GM08714 (cell line): ENCODE measurements at regions not wholly inside any gene's neighbourhood (a gene's known extent, or its start where the extent isn't known, plus 50 kb on each side); places are given as distances from the start of the nearest gene placed in this dataset.

Experiments
- H3K4me3 ChIP-seq: fragments of 200-500 bp; sonication (Bioruptor generic); 2 replicates; pipeline ENCODE4 v1.5.1; 2014; ENCODE audit warnings: mild to moderate bottlenecking, low read length, inconsistent platforms
- ZNF274 ChIP-seq: IDR thresholded peaks from 2 replicates; pipeline ENCODE4 v1.6.1; 2012; ENCODE audit warnings: mild to moderate bottlenecking, low read depth, low read length

DNA sequence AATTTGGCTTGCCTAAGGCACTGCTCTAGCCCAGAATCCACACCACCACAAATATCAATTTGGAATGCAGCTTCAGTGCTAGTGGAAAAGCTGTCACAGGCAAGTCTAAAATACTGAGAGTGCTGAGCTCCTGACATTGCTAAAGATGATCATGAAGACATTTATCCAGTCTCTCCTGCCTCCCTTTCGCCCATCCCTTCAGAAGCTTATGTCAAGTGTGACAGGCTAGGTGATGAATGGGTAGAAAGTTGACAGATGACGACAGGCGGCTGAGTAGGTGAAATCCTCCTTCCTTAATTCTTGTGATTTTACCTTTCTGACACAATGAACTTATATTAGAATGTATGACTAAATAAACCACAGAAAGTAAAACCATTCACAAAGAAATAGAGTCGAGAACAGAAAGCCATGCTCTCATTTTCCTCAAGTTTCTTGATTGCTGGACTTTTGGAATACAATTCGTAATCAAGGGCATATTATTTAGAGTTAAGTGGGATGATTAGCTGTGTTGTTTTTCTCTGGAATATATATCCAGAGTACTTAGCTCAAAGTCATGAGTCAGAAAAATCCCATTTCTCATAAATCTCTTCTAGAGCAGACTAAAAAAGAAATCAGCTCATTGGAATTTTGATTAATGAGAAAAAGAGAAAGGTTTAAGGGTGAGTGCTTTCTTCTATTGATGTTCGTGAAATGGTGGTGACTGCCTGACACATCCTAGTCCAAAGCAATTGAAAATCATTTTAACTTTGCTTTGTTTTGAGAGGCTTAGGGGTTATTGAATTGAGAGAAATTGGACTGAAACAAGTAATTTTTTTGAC, 1228.2 kb upstream of the CITED2 start:
- no peak for TF ChIP-seq ZNF274
- H3K4me3 ChIP-seq = no peak overlapping the region

DNA sequence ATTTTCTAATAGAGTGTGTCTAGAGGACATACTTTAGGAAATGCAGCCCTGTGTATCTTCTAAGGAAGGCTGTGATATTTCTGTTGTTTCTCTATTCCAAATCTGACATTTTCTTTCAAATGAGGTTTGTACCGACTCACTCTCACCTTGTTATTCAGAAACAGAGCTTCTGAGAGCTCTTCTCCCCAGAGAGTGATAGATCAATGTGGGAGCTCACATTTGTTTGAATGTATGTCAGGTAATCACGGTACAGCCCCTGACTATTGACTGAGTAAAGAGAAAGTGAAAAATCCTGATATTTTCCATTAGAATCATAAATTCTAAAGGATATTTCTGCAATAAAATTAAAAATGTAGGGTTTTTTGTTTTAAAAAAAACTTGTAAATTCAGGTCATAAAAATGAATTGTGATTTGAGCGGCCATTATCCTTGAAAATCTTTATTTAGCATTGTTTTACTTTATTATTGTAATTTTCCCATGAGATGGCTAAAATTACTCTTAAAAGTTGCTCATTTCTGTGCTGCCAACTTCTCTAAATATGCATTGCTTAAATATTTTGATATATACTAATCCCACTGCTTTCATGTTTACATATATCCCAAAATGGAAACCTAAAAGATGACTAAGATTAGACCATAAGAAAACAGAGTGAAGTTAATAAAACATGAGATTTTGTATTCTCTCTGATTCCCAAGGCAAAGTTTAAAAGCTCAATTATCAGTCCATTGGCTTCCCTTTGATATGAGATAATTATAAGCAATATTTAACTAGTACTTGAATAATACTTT, 1226.8 kb upstream of the CITED2 start:
- TF ChIP-seq ZNF274 = no peak
- no peak overlapping the region for H3K4me3 ChIP-seq

DNA sequence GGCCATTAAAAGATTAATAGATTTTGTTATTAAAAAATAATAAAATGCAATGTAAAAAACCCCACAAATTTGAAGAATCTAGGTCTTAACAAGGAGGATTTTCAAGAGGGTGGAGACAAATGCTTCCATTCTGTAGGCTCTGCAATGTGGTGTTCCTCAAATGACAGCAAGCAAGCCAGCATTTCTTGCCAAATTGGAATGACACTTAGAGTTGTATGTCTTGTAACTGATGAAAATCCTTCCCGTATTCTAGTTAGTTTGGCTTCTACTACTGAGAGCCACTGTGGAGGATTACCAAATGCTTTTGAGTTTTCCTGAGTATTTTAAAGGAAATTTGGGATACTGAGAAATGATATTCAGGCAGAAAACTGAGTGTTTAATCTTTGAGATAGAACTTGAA, 1225.5 kb upstream of the CITED2 start:
- no peak overlapping the region for H3K4me3 ChIP-seq
- TF ChIP-seq ZNF274 = no peak

DNA sequence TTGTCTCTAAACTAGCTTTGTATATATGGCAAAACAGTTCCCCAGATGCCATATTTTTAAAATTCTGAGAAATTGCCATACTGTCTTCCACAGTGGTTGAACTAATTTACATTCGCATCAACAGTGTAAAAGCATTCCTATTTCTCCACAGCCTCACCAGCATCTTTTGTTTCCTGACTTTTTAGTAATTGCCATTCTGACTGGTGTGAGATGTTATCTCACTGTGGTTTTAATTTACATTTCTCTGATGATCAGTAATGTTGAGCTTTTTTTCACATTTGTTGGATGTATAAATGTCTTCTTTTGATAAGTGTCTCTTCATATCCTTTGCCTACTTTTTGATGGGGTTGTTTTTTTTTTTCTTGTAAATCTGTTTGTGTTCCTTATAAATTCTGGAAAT, 1222.7 kb upstream of the CITED2 start:
- no peak overlapping the region for H3K4me3 ChIP-seq
- no peak for TF ChIP-seq ZNF274

DNA sequence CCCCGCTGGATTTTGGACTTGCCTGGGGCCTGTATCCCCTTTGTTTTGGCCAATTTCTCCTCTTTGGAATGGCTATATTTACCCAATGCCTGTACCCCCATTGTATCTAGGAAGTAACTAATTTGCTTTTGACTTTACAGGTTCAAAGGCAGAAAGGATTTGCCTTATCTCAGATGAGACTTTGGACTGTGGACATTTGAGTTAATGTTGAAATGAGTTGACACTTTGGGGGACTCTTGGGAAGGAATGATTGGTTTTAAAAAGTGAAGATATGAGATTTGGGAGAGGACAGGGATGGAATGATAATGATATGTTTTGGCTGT, 1220.3 kb upstream of the CITED2 start:
- no peak overlapping the region for H3K4me3 ChIP-seq
- TF ChIP-seq ZNF274 = no peak

DNA sequence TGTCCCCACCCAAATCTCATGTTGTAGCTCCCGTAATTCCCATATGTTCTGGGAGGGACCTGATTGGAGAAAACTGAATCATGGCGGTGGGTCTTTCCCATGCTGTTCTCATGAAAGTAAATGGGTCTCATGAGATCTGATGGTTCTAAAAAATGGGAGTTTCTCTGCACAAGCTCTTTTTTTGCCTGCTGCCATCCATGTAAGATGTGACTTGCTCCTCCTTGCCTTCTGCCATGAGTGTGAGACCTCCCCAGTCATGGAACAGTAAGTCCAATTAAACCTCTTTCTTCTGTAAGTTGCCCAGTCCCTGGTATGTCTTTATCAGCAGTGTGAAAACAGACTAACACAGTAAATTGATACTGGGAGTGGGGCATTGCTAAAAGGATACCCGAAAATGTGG, 1218.4 kb upstream of the CITED2 start:
- TF ChIP-seq ZNF274 = no peak

DNA sequence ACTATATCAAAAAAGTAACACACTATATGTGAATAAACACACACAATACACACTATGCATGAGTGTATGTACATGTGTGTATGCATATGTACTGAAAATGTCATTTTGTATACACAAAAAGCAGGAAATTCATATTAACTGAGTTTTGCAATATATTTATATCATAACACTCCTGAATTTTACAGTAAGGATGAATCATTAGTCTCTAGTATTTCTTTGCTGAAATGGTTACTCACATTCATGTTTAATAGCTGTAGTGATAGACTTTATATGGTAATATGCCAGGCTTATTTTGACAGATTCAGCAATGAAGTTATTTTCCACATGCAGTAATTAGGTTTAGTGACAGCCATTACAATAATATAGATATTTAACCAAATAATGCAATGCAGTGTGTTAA, 1216.2 kb upstream of the CITED2 start:
- no peak for TF ChIP-seq ZNF274
- no peak overlapping the region for H3K4me3 ChIP-seq

More for the DNA sequence above, 1218.4 kb upstream of the CITED2 start:
- H3K4me3 ChIP-seq = no peak overlapping the region

DNA sequence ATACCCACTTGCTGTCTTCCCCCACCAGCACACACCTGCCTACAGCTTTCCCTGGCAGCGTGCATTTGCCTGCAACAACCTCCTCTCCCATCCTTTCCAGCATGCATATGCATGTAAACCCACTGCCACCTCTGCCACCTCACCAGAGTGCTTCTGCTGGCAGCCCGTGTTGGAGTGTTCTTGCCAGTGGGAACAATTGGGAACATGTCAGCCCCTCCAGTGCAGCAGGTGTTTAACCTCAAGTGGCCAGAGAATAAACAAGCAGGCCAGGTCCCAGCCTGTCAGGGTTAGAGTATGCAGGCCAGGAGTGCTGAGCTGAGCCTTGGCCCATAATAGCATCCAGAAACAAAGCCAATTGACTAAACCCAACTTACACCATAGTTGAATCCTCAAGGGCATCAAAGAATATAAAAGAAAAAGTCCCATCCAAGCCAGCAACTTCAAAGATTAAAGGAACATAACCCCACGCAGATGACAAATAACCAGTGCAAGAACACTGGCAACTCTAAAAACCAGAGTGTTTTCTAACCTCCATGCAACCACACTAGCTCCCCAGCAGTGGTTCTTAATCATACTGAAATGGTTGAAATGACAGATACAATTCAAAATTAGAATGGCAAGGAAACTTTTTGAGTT, 1212.1 kb upstream of the CITED2 start:
- no peak overlapping the region for H3K4me3 ChIP-seq
- no peak for TF ChIP-seq ZNF274

DNA sequence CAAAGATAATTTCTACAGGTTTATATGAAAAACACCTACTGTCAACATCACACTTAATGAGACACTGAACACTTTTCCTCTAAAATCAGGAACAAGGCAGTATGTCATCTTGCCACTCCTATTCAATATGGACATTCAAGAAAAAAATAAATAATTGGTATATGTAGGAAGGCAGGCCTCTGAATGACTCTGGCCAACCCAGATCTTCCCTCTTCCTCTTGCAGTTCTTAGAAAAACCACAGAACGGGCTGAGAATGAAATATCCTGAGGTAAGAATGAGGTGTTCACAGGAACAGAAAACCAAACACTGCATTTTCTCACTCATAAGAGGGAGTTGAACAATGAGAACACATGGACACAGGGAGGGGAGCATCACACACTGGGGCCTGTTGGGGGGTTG, 1207.2 kb upstream of the CITED2 start:
- TF ChIP-seq ZNF274 = no peak
- H3K4me3 ChIP-seq = no peak overlapping the region

DNA sequence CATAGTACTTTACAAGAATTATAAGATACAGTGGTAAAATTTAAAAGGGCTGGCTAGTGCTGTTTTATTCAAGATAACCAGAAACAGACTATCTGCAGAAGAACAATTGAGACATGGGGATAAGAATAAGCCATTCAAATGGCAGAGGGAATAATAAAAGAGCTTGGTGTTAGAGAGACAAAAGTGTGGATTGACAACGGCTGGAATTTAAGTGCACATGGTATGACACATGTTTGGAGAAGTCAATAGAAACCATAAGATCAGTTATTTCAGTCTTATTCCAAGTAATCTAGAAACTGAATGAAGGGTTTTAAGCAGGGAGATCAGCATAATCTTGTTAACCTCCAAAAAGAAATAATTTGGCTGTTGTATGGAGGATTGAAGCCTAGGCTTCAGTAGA, 1205.5 kb upstream of the CITED2 start:
- no peak for TF ChIP-seq ZNF274
- H3K4me3 ChIP-seq = no peak overlapping the region

DNA sequence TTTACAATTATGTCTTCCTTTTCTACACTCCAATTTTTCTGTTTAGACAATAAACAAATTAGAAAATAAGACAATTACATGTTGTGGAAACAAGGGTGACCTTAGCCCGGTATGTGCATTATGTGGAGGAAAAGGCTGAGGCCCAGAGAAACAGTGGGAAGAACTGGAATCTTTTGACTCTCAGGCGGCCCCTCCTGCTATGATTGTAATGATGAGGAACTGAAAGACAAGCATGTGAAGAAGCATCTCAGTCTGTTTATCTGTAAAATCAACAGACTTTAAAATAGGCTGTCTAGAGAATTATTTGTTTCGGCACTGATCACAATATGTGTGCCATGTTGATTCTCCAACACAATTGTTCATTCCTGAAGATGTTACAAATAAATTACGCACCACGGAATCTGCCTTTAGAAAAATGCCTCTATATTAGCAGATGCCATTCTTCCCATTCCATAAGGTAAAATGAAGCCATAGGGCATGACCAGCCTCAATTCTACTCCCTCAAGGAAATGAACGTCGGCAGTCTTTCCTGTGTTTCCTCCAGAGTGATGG, 1201.6 kb upstream of the CITED2 start:
- TF ChIP-seq ZNF274 = no peak
- no peak overlapping the region for H3K4me3 ChIP-seq

DNA sequence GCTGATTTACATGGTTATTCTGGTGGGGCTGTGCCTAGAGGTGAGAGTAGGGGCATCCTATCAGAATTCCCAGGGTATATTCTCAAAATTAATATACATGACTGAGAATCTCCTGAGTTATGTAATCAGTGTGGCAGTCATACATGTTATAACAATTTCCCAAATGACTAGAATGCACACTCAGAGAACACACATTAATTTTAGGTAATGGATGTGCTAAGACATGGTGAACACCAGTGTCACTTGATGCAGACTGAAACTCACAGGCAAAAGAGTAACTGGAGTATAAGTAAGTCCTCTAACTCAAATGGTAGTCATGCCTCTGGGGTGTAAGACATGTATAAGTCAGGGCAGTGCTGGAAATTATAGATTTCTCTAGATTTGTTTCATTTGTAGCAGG, 1198.4 kb upstream of the CITED2 start:
- no peak overlapping the region for H3K4me3 ChIP-seq
- no peak for TF ChIP-seq ZNF274

DNA sequence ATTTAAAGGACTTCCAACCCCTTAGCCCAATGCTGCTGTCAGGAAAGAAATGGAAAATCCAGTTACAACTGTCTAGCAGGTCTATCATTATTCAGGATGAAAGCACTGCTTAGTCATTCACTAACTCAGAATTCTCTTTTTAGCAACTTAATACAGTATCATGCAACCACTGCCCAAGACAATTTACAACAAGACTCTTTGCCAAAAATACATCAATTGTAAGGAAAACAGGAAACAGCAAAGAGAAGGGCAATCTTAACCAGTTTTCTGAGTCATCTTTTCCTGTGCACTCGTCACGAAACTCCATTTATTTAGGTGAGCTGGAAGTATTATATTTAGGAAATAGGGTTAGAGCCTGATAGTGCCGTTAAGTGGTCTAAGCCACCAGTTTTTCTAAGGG, 1197.7 kb upstream of the CITED2 start:
- H3K4me3 ChIP-seq = no peak overlapping the region
- TF ChIP-seq ZNF274 = no peak

DNA sequence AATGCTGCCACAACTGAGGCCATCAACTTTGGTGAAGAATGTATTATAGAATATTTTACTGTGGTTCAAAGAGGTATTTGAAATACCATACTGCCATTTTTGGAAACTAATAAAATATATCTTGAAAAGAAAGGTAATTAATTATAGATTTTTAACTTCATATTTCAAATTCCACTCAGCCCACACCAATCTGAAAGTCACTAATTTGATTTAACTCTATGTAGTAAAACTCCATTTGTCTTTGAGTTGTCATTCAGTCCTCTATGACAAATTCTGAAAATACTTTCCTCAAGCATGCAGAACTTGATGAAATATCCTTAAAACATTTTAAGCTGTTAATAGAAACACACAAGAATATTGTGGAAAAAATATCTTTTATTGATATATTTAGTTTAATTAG, 1196.7 kb upstream of the CITED2 start:
- H3K4me3 ChIP-seq = no peak overlapping the region
- TF ChIP-seq ZNF274 = no peak

DNA sequence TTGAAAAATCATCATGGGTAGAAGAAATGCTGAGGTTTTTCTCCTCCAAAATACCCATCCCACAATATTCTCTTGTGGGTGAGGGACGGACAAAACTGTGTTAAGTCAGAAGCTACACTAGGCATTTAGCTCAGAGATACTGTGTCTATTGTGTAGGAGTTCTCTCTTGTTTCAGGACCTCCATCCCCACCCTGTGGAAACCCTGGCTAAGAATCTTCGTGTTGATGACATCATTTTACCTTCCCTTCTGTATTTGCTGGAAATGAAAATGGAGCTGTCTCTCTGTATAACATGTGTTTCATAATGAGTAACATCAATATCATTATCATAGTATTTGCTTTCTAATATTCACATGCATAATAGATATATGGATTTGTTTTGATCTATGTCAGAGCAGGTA, 1193.0 kb upstream of the CITED2 start:
- H3K4me3 ChIP-seq = no peak overlapping the region
- TF ChIP-seq ZNF274 = no peak
